ENCODE measurements at regions not wholly inside any gene's neighbourhood (a gene's known extent, or its start where the extent isn't known, plus 50 kb on each side); places are given as distances from the start of the nearest gene placed in this dataset.

- Histone ChIP-seq H3K4me2 (ENCODE audit: low read length) (no peak overlapping the region), H3K27me3 (ENCODE audit: control insufficient read depth, low read length) (no peaks in the 10 kb centered on the region), H3K9me2 (replicated peaks; ENCODE audit: control insufficient read depth, low read length) (no peaks in the 10 kb centered on the region), H4K20me1 (ENCODE audit: control insufficient read depth, insufficient read depth, low read depth, low read length) (no peaks in the 10 kb centered on the region), H3K36me3 (ENCODE audit: control insufficient read depth, low read length) (no peaks in the 10 kb centered on the region), H3K9me3 (ENCODE audit: control insufficient read depth, insufficient read depth, low read length) (peaks cover 9% of the 10 kb centered on the region; the same call in 1 of the 2 replicates), H3K27ac (ENCODE audit: low read depth, low read length) (no peak overlapping the region), H3K79me2 (ENCODE audit: control insufficient read depth, low read length) (no peaks in the 10 kb centered on the region), H3K4me3 (ENCODE audit: low read length) (no peak overlapping the region), H3K4me1 (ENCODE audit: control insufficient read depth, low read length) (no peaks in the 10 kb centered on the region), H3F3A (ENCODE audit: control insufficient read depth, insufficient read depth) (no peaks in the 10 kb centered on the region)
- TF ChIP-seq EZH2phosphoT487 (IDR thresholded peaks at IDR 0.05; ENCODE audit: borderline replicate concordance, low read length) = no peak
- no peak for TF ChIP-seq CTCF (IDR thresholded peaks at IDR 0.05; ENCODE audit: low read depth, low read length, poor library complexity, severe bottlenecking)
Observed at GRCh38 chr1:2935184-2935583, 86.1 kb upstream of the ACTRT2 start.

- H3K27me3 ChIP-seq (ENCODE audit: control insufficient read depth, low read length) = no peaks in the 10 kb centered on the region
- no peaks in the 10 kb centered on the region for H3K9me2 ChIP-seq (replicated peaks; ENCODE audit: control insufficient read depth, low read length)
- no peaks in the 10 kb centered on the region for H3K79me2 ChIP-seq (ENCODE audit: control insufficient read depth, low read length)
- H3K9me3 ChIP-seq (ENCODE audit: control insufficient read depth, insufficient read depth, low read length) = peaks cover 16% of the 10 kb centered on the region
- TF ChIP-seq EZH2phosphoT487 (IDR thresholded peaks at IDR 0.05; ENCODE audit: borderline replicate concordance, low read length) = no peak
- TF ChIP-seq CTCF (IDR thresholded peaks at IDR 0.05; ENCODE audit: low read depth, low read length, poor library complexity, severe bottlenecking) = no peak
- no peak overlapping the region for H3K27ac ChIP-seq (ENCODE audit: low read depth, low read length)
- no peaks in the 10 kb centered on the region for H4K20me1 ChIP-seq (ENCODE audit: control insufficient read depth, insufficient read depth, low read depth, low read length)
- no peak overlapping the region for H3K4me3 ChIP-seq (ENCODE audit: low read length)
- no peak overlapping the region for H3K4me2 ChIP-seq (ENCODE audit: low read length)
- H3F3A ChIP-seq (ENCODE audit: control insufficient read depth, insufficient read depth) = no peaks in the 10 kb centered on the region
- no peaks in the 10 kb centered on the region for H3K4me1 ChIP-seq (ENCODE audit: control insufficient read depth, low read length)
- H3K36me3 ChIP-seq (ENCODE audit: control insufficient read depth, low read length) = no peaks in the 10 kb centered on the region
Observed at GRCh38 chr1:2935751-2936390, 85.4 kb upstream of the ACTRT2 start.

- Histone ChIP-seq H3K36me3 (ENCODE audit: control insufficient read depth, low read length) (no peaks in the 10 kb centered on the region), H3K9me2 (replicated peaks; ENCODE audit: control insufficient read depth, low read length) (no peaks in the 10 kb centered on the region), H3K27ac (ENCODE audit: low read depth, low read length) (no peak overlapping the region), H3K4me1 (ENCODE audit: control insufficient read depth, low read length) (no peaks in the 10 kb centered on the region), H3K4me2 (ENCODE audit: low read length) (no peak overlapping the region), H3K79me2 (ENCODE audit: control insufficient read depth, low read length) (no peaks in the 10 kb centered on the region), H3K27me3 (ENCODE audit: control insufficient read depth, low read length) (no peaks in the 10 kb centered on the region), H3K4me3 (ENCODE audit: low read length) (no peak overlapping the region), H3K9me3 (ENCODE audit: control insufficient read depth, insufficient read depth, low read length) (peaks cover 23% of the 10 kb centered on the region), H3F3A (ENCODE audit: control insufficient read depth, insufficient read depth) (no peaks in the 10 kb centered on the region), H4K20me1 (ENCODE audit: control insufficient read depth, insufficient read depth, low read depth, low read length) (no peaks in the 10 kb centered on the region)
- TF ChIP-seq EZH2phosphoT487 (IDR thresholded peaks at IDR 0.05; ENCODE audit: borderline replicate concordance, low read length) (no peak), CTCF (IDR thresholded peaks at IDR 0.05; ENCODE audit: low read depth, low read length, poor library complexity, severe bottlenecking) (no peak)
Observed at GRCh38 chr1:2936559-2937515, 84.4 kb upstream of the ACTRT2 start.

All from DOHH2 (cell line).